Bone marrow (tissue), 2 donors: ENCODE measurements at regions not wholly inside any gene's neighbourhood (a gene's known extent, or its start where the extent isn't known, plus 50 kb on each side); places are given as distances from the start of the nearest gene placed in this dataset.
"Not testable (repeated sequence)": the region's sequence is repeated elsewhere in the genome, so short reads cannot be mapped to it uniquely, and the experiment has no call there.

ENCODE experiments used
- DNase-seq, 2 donors: peaks; one replicate each; lab custom pipeline; 2025; lab: John Stamatoyannopoulos, UW

DNA sequence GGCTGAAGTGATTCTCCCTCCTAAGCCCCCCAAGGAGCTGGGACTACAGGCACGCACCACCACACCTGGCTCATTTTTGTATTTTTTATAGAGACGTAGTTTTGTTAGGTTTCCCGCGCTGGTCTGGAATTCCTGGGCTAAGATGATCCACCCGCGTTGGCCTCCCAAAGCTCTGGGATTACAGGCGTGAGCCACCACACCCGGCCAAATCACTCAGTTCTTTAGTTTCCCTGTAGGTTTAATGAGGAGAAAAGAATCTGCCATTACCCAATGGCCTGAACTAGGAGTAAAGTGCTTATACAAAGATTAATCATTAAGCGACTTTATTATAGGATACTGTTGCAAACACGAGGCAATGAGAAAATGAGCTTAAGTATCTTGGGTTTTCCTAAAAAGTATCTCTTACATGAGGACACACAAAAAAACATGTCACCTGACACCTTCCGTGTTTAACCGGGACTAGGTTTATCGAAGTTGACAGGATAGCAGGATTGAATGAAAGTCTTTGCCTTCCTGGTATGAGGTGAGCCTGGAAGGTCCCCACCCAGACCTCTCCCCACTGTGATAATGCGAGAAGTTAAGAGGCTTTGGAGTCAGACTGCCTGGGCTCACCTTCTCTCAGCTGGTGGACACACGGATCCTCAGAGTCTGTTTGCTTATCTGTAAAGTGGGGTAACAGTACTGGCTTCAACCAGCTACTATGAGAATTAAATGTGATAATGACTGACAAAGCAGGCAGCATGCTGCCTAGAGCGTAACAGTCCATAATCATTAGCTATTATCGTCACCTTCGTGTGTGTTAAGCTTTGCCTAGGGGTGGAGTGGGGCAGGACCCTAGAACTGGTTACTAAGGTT lies 133.5 kb upstream of the KRAS start:
- DNase-seq = no peak

DNA sequence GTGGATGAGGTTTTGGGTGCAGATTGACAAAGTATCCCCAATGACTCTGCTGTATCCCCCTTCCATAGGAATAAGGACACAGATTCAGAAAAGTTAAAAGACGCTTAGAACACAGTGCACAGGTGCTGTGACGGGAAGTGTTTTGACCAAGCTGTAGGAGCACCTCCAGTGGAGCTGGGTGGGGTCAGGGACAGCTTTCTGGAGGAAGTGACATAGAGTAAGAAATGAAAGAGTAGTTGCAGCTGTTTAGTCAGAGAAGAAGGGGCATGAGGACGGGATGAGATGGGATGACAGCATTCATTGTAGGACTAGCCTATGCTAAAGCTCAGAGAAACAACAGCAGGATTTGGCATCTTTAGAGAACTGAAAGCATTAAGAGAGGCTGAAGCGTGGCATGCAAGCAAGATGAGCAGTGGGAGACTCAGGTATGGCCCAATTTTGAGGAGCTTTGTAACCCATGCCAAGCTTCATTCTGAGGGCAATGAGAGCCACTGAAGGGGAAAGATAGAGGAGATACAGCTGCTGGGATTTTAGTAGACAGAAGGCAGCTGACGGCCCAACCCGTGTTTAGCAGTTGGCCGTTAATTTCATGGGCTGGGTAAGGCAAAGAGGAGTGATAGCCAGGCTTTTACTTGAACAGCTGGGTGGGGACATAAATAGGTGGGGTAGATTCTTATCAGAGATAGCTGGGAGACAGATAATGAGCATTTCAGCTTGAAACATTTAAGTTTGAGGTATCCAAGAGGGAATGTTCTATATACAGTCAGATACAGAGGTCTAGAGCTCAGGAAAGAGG lies 131.8 kb upstream of the KRAS start:
- DNase-seq = no peak

DNA sequence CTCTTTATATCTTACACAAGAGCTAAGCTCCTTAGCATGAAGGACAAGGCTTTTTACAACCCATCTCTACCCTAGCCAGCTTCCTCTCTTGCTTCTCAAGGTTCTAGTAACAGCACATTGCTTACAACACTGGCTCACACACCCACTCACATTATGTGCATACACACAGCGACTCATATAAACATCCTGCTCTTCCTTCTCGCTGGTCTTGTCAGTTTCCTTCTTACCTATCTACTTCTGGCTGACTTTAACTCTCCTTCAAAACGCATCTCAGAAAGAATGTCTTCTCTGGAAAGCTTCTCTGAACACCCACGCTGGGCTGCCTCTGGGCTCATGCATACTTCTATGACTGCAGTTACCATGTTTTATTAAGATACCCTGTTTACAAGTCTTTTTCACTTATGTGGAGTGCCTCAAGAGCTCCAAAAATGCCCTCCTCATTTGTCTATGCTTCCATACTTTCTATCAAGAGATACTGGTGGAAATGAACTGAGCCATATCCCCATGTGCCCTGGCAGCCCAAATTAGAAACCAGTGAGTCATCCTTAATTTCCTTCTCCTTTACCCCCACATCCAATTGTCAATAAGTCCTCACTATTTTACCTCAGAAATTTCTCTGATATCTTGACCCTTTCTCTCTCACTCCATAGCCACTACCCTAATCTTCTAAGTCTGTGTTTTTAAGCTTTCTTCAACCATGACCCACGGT lies 126.9 kb upstream of the KRAS start:
- DNase-seq = peak in 1 of 2 donors; percentile 17

DNA sequence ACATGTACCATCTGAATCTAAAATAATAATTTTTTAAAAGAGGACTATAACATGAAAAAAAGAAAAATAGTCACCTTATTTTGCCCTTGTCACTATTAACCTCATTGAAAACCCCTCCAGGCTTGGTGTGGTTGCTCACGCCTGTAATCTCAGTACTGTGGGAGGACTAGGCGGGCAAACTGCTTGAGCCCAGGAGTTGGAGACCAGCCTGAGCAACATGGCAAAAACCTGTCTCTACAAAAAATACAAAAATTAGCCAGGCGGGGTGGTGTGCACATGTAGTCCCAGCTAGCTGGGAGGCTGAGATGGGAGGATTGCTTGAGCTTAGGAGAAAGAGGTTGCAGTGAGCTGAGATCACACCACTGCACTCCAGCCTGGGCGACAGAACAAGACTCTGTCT lies 126.3 kb upstream of the KRAS start:
- no peak for DNase-seq

DNA sequence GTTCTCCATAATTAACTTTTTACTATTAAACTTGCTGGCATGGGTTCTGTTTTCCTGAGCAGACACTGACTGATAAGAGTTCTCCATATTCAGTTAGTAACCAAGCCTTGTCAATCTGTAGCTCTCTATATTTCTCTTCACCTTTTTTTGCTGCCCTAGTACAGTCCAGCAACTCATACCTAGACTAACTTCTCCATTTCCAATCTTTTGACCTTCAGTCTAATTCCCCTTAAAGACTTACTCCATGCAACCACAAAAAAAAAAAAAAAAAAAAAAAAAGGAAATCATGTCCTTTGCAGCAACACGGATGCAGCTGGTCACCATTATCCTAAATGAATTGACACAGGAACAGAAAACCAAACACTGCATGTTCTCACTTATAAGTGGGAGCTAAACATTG lies 125.7 kb upstream of the KRAS start:
- no peak for DNase-seq

DNA sequence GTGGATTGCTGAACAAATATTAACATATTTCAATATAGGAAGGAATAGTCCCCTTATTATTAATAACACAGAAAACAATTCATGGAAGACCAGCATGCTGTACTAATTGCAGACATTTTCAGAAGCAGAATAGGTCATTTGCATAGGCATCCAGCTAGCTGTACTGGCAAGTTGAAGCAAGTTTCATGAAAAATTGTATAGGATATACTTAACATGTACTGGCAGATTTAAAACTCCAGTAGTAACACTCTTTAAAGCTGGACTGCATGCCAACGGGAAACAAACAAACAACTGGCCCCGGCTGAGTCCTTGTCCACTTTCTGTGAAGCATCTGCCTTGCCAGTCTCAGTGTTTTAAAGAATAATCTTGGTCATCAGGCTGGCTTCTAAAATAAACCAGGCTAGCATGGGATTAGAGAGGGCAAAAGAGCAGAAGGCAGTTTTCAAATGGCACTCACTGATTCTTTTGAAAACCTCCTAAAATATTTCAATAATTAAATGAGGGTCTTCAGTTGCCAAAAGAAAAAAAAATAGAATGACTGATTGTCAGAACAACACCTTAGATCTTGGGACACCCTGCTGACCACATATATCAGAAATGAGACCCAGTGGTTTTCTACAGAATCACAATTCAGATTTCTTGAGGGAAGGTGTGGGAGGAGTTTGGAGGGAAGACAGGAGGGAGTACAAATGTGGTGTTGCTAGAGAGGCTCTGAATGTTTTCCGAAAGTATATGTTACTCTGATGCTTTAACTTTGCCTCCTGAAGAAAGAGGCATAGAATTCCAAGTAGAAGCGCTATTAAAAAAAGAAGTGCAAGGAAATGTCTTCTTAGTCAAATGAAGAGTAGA lies 122.5 kb upstream of the KRAS start:
- DNase-seq = no peak

DNA sequence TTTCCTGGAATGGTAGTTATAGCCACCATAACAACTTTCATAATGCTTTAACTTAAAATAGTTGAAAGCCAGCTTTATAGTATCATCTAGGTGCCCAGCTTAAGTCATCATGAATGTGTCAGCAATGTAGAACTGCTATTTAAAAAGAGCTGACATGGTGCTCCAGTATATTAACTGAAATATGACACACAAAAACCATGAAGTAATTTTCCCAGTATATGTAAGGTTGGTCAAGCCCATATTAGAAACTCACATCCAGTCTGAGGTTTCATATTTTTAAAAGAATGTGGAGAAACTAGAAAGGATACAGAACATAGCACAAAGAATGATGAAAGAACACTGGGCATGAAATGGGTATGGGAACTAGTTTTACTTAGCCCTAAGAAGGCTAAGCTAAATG lies 121.3 kb upstream of the KRAS start:
- no peak for DNase-seq

DNA sequence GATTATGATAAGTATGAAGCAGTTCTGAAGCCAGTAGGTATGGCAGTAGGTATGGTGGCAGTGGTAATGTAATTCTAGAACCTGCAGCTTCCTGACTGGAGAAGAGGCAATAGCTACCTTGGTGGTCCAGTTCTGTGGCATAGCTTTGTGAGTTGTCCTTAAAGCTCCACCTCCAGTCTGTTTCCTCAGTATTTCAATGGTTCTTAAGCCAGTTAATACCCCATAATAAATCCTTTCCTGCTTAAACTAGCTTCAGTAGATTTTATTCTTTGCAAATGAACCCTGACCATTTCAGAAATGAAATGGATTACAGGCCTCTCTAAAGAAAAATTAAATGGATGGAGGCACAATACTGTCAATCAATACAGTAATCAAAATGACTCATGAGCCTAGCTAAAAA lies 117.8 kb upstream of the KRAS start:
- DNase-seq = no peak

DNA sequence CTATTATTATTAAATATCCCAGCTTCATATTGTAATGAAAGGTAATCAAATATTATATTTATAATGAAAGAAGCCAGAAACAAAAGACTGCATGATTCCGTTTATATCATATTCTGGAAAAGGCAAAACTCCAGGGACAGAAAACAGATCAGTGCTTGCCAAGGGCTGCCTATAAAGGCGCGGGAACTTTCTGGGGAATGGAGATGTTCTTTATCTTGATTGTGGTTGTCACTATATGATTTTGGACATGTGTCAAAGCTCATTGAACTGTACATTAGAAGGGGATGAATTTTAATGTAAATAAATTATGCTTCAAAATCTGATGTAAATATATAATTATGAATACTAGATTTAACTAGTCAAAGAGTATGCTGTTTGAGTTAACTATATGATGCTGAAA lies 115.4 kb upstream of the KRAS start:
- no peak for DNase-seq

DNA sequence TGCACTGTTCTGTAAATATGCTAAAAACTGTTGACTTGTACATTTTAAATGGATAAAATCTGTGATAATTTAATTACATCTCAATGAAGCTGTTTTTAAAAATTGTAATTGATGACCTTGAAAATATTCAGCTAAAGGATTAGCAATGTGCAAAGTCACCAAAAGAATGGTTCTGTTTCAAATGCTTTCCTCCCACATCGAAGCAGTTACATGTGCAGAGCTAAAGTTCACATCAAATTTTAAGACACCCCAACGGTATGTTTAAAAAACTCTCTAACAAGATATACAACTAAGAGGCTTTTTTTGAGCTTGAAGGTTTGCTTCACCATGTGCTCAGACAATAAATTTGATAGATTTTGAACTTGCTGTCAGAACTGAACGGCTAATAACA lies 114.6 kb upstream of the KRAS start:
- DNase-seq = no peak

DNA sequence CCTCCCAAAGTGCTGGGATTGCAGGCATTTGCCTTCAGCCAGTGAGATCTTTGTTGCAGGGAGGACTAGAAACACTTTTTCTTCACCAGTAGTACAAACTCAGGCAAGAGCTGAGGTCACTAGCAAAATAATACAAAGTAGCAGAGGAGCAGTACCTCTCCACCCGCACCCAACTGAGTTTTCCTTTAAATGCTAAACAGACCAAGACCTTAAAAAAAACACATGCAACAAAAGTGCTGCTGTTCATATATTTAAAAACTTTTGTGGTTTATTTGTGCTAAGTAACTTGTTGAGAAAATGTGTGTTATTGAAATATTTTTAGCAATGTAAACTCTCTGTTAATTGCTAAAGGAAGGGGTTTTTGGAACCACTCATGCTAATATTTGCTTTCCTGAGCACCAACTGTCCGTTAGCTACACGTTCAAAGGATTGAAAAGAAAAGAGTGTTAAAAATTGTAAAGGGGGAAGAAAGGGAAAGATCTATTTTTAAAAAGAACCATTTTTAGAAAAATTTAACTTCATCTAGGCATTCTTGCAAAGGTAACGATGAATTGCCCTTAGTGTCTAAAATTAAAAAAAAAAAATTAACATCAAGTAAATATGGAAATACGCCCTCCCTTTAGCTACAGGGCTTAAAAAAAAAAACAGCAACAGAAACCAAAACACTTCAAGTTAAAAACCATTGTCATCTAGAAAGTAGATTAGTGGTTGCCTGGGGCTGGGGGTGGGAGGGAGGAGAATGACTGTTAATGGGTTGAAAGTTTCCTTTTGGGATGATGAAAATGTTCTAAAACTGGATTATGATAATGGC lies 114.0 kb upstream of the KRAS start:
- no peak for DNase-seq

DNA sequence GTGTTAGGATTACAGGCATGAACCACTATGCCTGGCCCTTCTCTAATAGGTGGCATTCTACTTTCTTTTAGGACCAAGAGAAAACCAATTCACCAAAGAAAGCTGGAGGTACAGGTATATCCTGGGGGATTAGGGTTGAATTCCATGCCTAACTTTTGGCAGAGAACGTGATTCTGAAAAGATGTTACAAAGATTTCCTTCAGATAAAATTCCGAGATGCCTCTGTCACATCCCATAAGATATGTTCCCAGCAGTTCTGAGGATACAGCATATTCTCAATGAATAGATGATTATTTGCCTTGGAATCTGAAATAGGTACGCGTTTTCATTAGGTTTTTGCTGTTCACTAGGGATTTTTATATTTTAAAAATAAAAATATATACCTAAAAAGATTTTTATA lies 111.9 kb upstream of the KRAS start:
- DNase-seq = no peak

DNA sequence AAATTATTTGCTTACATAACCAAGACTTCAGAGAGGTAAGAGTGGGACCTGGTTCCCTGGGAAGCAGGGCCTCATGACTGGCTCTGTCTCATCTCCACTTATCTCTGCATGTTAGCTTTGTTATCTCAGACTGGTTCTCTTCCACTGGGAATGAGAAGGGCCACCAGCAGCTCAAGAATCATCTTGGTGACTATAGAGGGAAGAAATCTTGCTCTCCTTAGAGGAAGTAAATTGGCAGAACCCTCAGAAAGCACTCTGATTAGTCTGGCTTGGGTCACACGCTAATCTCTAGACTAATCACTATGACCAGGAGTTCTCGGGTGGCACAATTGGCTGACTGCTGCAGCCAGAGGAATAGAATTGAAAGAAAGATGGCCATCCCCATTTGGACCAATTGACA lies 110.8 kb upstream of the KRAS start:
- no peak for DNase-seq

DNA sequence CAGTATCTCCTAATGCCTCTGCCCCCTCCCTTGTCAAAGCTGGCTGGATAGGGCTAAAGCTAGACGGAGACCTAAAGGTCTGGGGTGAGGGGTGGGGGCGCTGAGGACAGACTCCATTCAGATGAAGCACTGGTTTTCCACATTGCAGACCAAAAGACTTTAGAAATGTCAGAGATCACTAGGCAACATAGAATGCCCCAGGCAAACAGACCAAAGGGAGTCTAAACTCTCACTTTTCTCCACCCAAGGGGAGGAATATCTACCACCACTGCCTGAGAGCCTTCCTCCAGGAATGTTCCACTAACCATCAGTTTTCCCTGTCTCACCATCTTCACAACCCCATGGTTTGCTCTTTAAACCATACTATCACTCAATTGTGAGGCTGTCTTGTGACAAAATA lies 106.9 kb upstream of the KRAS start:
- no peak for DNase-seq

DNA sequence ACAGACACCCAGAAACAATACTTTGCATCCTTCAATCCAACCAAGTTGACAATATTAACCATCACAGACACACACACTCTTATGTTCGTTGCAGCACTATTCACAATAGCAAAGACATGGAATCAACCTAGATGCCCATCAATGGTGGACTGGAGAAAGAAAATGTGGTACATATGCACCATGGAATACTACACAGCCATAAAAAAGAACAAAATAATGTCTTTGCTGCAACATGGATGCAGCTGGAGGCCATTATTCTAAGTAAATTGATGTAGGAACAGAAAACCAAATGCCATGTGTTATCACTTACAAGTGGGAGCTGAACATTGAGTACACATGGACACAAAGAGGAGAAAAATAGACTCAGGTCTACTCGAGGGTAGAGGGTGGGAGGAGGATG lies 102.2 kb upstream of the KRAS start:
- not testable (repeated sequence) for DNase-seq

DNA sequence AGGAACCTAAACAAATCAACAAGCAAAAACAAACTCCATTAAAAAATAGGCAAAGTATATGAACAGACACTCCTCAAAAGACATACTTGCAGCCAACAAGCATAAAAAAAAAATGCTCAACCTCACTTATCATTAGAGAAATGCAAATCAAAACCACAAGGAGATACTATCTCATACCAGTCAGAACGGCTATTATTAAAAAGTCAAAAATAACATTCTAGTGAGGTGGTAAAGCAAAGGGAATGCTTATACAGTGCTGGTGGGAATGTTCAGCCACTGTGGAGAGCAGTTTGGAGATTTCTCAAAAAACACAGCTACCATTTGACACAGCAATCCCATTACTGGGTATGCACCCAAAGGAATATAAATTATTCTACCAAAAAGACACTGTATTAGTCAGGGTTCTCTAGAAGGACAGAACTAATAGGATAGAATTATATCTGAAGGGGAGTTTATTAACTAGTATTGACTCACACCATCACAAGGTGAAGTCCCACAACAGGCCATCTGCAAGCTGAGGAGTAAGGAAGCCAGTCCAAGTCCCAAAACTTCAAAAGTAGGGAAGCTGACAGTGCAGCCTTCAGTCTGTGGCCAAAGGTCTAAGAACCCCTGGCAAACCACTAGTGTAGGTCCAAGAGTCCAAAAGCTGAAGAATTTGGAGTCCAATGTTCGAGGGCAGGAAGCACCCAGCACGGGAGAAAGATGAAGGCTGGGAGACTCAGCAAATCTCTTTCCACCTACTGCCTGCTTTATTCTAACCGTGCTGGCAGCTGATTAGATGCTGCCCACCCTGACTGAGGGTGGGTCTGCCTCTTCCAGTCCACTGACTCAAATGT lies 101.6 kb upstream of the KRAS start:
- no peak for DNase-seq

DNA sequence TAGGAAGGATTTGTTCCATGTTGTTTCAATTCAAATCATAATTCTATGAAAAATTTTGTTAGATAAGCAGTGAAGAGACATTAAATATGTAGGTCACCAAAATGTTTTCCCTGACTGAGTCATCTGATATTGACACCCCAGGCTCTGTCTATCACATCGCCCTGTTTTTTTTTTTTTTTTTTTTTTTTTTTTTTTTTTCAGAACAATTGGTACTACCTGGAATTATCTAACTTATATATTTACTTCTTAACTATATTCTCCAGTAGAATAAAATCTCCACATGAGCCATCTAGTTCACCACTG lies 97.8 kb upstream of the KRAS start:
- DNase-seq = no peak

DNA sequence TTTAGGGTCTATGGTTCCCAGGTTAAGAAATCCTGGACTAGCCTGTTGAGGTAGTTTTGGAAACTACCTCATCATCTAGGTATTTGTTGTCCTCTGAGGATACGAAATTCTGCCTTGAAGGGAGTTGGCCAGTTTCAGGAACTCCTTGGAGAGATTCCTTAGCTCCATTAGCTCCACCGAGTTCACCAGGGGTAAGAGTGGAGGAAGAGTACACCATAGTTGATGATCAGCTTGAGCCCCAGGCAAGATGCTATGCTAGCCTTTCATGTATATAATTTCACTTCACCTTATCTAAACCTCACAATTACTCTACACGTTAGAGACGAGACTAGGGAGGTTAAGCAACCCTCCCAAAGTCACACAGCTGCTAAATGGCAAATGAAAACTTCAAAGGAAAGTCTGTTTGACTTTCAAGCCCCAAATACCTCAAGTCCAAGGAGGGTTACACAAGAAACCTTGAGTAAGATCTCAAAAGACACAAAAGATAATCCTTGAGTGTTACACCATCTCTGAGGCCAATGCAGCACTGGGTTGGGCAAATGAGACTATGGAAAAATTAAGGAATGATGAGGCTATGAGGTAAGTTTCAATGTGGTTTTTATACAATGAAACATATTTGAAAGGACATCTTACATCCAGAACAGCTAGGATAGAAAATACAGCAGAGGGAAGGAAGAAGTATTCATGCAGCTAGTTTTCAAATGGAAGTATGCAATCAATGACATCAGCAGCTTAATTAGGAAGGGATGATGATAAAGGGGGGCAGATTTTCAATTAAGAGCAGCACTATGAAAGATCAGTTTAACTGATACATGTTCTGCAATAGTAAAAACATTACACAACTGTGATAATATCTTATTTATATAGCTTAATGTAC lies 97.2 kb upstream of the KRAS start:
- no peak for DNase-seq

DNA sequence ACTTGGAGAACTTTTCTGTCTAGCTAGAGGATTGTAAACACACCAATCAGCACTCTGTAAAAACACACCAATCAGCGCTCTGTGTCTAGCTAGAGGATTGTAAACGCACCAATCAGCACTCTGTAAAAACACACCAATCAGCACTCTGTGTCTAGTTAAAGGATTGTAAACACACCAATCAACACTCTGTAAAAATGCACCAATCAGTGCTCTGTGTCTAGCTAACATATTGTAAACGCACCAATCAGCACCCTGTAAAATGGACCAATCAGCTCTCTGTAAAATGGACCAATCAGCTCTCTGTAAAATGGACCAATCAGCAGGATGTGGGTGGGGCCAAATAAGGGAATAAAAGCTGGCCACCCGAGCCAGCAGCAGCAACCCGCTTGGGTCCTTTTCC lies 91.1 kb upstream of the KRAS start:
- DNase-seq = not testable (repeated sequence)
